Coronary artery (tissue), 2 donors: ENCODE measurements at regions not wholly inside any gene's neighbourhood (a gene's known extent, or its start where the extent isn't known, plus 50 kb on each side); places are given as distances from the start of the nearest gene placed in this dataset.

Source experiments
- DNase-seq: peaks from one replicate; pipeline ENCODE4 v3.0.0-alpha.2; 2017; ENCODE audit warnings: low spot score
- H3K27ac ChIP-seq, 2 donors: fragments of 200-600 bp; sonication (generic); one replicate each; pipeline ENCODE4 v1.5.1; 2016 to 2019
- H3K4me3 ChIP-seq: fragments of 200-600 bp; sonication (generic); 2 replicates; pipeline ENCODE4 v1.5.1; 2016; ENCODE audit warnings: mild to moderate bottlenecking, moderate library complexity
- CTCF ChIP-seq: fragments of 200-600 bp; sonication (generic); IDR thresholded peaks from one replicate; pipeline ENCODE4 v1.5.1; 2019; ENCODE audit warnings: antibody characterized with exemption

- Histone ChIP-seq H3K4me3 (no peak overlapping the region), H3K27ac (no peak overlapping the region)
- DNase-seq = peak; percentile 64
- no peak for TF ChIP-seq CTCF
Measured at GRCh38 chr2:239828192-239828972, 196.8 kb downstream of the NDUFA10 start.

- DNase-seq = peak; percentile 36
- Histone ChIP-seq H3K4me3 (no peak overlapping the region), H3K27ac (no peak overlapping the region)
- TF ChIP-seq CTCF = no peak
Measured at GRCh38 chr2:239827523-239827890, 197.6 kb downstream of the NDUFA10 start.

- no peak for TF ChIP-seq CTCF
- Histone ChIP-seq H3K4me3 (no peak overlapping the region), H3K27ac (no peak overlapping the region)
- peak; percentile 58 for DNase-seq
Measured at GRCh38 chr2:239826786-239827522, 198.2 kb downstream of the NDUFA10 start.

GRCh38 chr2:239826376-239826775 lies 198.8 kb downstream of the NDUFA10 start:
- DNase-seq = peak; percentile 14
- no peak overlapping the region for H3K27ac ChIP-seq
- no peak overlapping the region for H3K4me3 ChIP-seq
- no peak for TF ChIP-seq CTCF

GRCh38 chr2:239825705-239825979 lies 199.5 kb downstream of the NDUFA10 start:
- no peak for DNase-seq
- no peak overlapping the region for H3K27ac ChIP-seq
- TF ChIP-seq CTCF = no peak

GRCh38 chr2:239824866-239825704 lies 200.1 kb downstream of the NDUFA10 start:
- no peak overlapping the region for H3K4me3 ChIP-seq
- DNase-seq = peak; percentile 36
- TF ChIP-seq CTCF = no peak

More at GRCh38 chr2:239825705-239825979, 199.5 kb downstream of the NDUFA10 start:
- no peak overlapping the region for H3K4me3 ChIP-seq

More at GRCh38 chr2:239824866-239825704, 200.1 kb downstream of the NDUFA10 start:
- H3K27ac ChIP-seq = no peak overlapping the region
